OCI-LY7 (cell line): ENCODE measurements at regions not wholly inside any gene's neighbourhood (a gene's known extent, or its start where the extent isn't known, plus 50 kb on each side); places are given as distances from the start of the nearest gene placed in this dataset.

Source experiments
- EZH2phosphoT487 ChIP-seq: fragments of 200-600 bp; sonication (generic); IDR thresholded peaks from 2 replicates; pipeline ENCODE4 v1.6.1; 2018; ENCODE audit warnings: low read depth, borderline replicate concordance, mild to moderate bottlenecking, mixed run types, antibody characterized with exemption, low read length, moderate library complexity, mixed read lengths
- TF ChIP-seq, protein P1 (sequence below): fragments of 200-600 bp; sonication (generic); conservative IDR thresholded peaks from 2 replicates; pipeline ENCODE4 v1.5.1; 2014; ENCODE audit warnings: mild to moderate bottlenecking, antibody characterized with exemption, low read length, moderate library complexity, mixed read lengths

GRCh38 chr3:1823867-1824266 lies 274.8 kb upstream of the CNTN4 start:
- TF ChIP-seq, protein P1, sequence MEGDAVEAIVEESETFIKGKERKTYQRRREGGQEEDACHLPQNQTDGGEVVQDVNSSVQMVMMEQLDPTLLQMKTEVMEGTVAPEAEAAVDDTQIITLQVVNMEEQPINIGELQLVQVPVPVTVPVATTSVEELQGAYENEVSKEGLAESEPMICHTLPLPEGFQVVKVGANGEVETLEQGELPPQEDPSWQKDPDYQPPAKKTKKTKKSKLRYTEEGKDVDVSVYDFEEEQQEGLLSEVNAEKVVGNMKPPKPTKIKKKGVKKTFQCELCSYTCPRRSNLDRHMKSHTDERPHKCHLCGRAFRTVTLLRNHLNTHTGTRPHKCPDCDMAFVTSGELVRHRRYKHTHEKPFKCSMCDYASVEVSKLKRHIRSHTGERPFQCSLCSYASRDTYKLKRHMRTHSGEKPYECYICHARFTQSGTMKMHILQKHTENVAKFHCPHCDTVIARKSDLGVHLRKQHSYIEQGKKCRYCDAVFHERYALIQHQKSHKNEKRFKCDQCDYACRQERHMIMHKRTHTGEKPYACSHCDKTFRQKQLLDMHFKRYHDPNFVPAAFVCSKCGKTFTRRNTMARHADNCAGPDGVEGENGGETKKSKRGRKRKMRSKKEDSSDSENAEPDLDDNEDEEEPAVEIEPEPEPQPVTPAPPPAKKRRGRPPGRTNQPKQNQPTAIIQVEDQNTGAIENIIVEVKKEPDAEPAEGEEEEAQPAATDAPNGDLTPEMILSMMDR, result no peak
- no peak for TF ChIP-seq EZH2phosphoT487
